ENCODE measurements at regions not wholly inside any gene's neighbourhood (a gene's known extent, or its start where the extent isn't known, plus 50 kb on each side); places are given as distances from the start of the nearest gene placed in this dataset.

DNA sequence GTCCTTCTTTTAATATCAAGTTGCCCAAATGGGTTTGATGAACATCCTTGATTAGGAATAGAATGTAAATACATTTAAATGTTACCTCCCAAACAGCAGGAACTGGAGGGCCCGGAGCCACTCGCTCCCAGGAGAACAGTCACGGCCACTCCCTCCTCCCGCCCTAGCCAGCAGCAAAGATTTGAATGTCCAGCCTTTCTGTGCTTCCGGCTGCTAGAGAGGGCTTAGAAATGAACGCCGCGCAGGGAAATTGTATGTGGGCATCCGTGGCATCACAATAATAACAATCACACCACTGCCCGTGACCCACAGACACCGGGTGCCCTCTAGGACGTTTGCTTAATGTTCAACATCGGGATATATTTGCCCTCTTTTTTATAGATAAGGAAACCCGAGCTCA lies 164.9 kb upstream of the SALL3 start:
- TF ChIP-seq, protein P1, sequence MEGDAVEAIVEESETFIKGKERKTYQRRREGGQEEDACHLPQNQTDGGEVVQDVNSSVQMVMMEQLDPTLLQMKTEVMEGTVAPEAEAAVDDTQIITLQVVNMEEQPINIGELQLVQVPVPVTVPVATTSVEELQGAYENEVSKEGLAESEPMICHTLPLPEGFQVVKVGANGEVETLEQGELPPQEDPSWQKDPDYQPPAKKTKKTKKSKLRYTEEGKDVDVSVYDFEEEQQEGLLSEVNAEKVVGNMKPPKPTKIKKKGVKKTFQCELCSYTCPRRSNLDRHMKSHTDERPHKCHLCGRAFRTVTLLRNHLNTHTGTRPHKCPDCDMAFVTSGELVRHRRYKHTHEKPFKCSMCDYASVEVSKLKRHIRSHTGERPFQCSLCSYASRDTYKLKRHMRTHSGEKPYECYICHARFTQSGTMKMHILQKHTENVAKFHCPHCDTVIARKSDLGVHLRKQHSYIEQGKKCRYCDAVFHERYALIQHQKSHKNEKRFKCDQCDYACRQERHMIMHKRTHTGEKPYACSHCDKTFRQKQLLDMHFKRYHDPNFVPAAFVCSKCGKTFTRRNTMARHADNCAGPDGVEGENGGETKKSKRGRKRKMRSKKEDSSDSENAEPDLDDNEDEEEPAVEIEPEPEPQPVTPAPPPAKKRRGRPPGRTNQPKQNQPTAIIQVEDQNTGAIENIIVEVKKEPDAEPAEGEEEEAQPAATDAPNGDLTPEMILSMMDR (IDR thresholded peaks at IDR 0.05; ENCODE audit: borderline replicate concordance, insufficient read depth, low read depth, low read length): no peak
- H3K4me3 ChIP-seq (ENCODE audit: low read depth, low read length): no peak overlapping the region

DNA sequence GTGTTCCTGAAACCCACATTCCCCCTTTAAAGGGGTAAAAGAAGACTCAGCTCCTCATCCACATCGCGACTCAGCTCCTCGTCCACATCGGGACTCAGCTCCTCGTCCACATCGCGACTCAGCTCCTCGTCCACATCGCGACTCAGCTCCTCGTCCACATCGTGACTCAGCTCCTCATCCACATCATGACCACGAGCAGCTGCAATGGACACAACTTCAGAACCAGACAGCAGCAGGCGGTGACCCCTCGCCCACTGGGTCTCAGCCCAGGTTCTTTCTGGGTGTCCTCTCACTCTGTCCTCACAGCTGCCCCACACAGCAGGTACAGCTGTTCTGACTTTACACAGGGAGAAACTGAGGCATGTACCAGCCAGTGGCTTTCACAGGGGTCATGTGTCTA lies 163.5 kb upstream of the SALL3 start:
- no peak overlapping the region for H3K4me3 ChIP-seq (ENCODE audit: low read depth, low read length)
- TF ChIP-seq, protein P1 (IDR thresholded peaks at IDR 0.05; ENCODE audit: borderline replicate concordance, insufficient read depth, low read depth, low read length): no peak

DNA sequence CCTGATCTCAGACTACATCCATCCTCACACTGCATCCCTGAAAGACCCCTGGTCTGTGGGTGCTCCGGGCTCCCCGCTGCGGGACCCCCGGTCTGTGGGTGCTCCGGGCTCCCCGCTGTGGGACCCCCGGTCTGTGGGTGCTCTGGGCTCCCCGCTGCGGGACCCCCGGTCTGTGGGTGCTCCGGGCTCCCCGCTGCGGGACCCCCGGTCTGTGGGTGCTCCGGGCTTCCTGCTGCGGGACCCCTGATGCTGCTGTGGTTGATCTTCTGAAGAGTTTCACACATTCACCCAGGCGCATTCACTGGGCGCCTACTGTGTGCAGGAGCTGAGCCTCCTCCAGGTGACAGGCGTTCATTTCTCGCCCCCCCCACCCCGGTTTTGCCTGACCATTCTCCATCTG lies 162.7 kb upstream of the SALL3 start:
- TF ChIP-seq, protein P1 (IDR thresholded peaks at IDR 0.05; ENCODE audit: borderline replicate concordance, insufficient read depth, low read depth, low read length): no peak
- H3K4me3 ChIP-seq (ENCODE audit: low read depth, low read length): no peak overlapping the region

DNA sequence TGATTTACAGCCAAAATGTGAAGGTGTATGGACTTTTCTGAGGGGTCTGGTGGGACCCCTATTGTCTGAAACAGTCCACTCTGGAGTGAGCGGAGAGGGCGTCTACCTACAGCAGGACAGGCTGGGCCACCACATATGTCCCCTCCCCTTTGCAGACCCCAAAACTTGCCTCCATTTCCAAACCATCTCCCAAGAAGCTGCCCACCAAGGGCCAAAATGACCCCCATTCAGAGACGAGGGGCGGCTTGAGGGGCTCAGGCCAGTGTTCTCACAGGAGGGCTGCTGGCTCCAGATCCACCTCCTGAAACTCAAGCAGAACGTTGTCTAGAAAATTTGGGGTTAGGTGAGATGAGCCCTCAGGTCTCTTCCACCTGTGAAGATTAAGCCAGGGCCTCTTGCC lies 161.1 kb upstream of the SALL3 start:
- H3K4me3 ChIP-seq (ENCODE audit: low read depth, low read length): no peak overlapping the region
- TF ChIP-seq, protein P1 (IDR thresholded peaks at IDR 0.05; ENCODE audit: borderline replicate concordance, insufficient read depth, low read depth, low read length): no peak

DNA sequence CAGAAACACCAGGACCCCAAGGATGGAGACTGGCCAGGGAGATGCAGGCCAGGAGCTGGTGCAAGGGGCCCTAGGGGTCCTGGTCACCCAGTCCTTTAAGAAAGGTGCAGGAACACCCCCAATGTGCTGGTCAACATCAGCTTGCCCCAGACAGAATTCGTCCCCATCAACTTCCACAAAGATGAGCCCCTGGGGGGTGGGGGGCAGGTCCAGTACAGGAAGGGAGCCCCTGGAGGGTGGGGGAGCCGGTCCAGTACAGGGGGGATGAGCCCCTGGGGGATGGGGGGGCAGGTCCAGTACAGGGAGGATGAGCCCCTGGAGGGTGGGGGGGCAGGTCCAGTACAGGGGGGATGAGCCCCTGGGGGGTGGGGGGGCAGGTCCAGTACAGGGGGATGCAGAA lies 160.7 kb upstream of the SALL3 start:
- no peak overlapping the region for H3K4me3 ChIP-seq (ENCODE audit: low read depth, low read length)
- TF ChIP-seq, protein P1 (IDR thresholded peaks at IDR 0.05; ENCODE audit: borderline replicate concordance, insufficient read depth, low read depth, low read length): no peak

DNA sequence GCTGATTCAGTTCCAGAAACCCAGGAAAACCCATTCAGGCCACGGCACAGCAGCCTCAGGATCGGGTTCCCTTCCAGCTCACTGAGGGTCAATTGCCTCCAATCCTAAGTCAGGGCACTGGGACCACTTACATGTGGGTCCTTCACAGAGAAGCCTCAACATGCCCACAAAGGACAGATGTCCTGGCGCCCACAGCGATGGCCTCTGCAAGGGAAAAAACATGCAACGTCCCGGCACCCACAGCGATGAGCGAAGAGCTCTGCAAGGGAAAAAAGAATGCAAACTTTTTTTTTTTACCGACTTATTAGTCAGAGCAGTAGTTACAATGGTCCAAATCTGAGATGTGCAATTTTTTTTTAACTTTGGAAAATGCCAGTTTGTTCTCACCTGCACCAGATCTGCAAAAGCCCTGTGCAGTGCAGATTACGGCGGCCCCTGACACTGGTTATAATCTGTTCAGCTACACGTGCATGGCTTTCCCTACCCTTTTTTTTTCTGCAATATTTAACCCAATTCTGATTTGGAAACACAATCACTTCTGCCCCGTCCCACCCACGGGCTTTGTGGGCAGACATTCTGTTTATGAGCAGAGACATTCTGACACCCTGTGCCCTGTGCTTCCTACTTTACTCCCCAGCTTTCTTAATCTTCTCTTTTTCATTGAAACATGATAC lies 159.3 kb upstream of the SALL3 start:
- TF ChIP-seq, protein P1 (IDR thresholded peaks at IDR 0.05; ENCODE audit: borderline replicate concordance, insufficient read depth, low read depth, low read length): no peak
- no peak overlapping the region for H3K4me3 ChIP-seq (ENCODE audit: low read depth, low read length)

DNA sequence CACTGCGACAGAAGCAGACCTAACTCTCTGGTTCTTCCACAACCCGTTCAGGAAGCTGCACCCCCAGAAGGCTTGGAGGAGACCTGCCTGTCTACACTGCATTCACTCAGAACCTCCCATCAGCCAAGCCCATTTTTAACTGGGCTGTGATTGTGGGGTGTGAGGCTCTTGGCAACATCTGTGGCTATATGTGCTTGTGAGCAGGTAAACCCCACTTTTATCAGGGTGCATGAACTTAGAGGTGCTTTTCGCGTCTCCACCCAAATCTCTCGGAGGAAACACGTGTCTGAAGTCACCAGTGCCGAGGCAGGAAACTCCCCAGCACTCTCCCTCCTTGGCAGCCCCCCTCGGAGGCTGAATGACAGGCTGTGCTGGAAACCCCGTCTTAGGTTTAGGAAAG lies 158.2 kb upstream of the SALL3 start:
- H3K4me3 ChIP-seq (ENCODE audit: low read depth, low read length): no peak overlapping the region
- TF ChIP-seq, protein P1 (IDR thresholded peaks at IDR 0.05; ENCODE audit: borderline replicate concordance, insufficient read depth, low read depth, low read length): no peak
